HG02798 (cell line): ENCODE measurements at regions not wholly inside any gene's neighbourhood (a gene's known extent, or its start where the extent isn't known, plus 50 kb on each side); places are given as distances from the start of the nearest gene placed in this dataset.

ENCODE experiments used
- ATAC-seq: cut with Tn5 transposase; IDR thresholded peaks from one replicate; pipeline ENCODE4 v1.9.1; 2021; ENCODE audit warnings: mild to moderate bottlenecking; ENCODE audit not compliant: unreplicated experiment, poor library complexity

DNA sequence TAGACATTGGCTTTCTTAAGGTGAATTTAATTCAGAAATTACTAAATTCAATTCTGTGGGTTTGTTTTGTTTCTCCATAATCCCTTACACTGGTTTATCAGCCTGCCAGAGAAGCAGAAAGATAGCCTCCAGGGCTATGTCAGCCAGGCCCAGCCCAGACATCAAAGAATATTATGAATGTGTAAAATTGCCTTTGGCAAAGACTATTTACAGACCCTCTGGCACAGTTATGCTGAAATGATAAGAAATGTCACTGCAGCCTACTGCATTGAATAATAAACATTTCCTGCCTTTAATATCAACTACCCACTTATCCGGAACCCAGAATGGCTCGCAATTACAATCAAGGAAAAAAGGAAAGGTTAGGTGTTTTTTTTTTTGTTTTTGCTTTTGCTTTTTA lies 562.5 kb upstream of the LRRC4C start:
- ATAC-seq = no peak

DNA sequence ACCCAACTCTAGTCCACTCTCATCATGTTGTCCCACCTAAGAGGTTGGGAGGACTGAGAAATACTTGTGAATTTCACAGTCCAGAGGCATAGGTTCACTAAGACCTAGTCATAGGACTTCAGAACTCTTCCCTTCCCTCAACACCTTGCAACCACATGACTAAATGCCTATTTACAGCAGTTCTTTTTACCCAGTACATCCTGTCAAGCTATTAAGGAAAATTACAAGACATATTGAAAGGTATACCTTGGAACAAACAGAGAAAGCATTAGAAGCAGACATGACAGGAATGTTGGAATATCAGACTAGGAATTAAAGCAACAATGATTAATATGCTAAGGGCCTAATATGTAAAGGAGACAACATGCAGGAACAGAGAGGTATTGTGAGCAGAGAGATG lies 563.8 kb upstream of the LRRC4C start:
- no peak for ATAC-seq

DNA sequence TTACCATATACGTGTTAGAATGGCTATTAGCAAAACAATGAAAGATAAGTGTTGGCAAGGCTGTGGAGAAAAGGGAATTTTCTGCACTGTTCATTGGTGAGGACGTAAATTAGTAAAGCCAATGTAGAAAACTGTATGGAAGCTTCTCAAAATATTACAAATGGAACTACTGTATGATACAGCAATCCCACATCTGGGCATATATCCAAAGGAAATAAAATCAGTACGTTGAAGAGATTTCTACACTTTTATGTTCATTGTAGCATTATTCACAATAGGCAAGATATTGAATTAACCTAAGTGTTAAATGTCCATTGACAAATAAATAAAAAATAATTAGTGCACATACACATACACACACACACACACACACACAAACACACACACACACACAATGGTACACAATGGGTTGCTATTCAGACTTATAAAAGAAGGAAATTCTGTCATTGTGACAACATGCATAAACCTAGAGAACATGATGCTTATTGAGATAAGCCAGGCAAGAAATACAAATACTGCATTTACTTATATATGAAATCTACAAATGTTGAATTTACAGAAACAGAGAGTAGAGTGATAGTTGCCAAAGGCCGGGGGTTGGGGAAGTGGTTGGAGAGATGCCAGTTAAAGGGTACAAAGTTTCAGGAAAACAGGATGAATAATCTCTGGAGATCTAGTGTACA lies 565.8 kb upstream of the LRRC4C start:
- no peak for ATAC-seq

DNA sequence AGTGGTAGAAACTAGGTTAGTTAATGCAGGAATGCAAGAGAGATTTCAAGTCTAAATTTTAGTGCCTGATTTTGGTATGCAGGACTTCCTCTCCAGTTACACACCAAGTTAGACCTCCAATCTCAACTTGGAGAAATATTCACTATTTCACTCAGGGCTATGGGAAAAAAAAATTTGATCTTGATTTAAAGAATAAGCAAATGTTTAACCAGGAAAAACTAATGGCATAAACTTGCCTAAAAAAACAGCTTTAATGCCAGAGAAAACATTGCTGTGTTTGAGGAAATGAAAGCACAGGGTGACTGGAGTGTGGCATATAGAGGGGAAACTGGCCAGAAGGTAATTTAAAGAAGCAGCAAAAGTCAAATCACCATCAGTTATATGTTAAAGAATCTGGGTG lies 575.4 kb upstream of the LRRC4C start:
- no peak for ATAC-seq

DNA sequence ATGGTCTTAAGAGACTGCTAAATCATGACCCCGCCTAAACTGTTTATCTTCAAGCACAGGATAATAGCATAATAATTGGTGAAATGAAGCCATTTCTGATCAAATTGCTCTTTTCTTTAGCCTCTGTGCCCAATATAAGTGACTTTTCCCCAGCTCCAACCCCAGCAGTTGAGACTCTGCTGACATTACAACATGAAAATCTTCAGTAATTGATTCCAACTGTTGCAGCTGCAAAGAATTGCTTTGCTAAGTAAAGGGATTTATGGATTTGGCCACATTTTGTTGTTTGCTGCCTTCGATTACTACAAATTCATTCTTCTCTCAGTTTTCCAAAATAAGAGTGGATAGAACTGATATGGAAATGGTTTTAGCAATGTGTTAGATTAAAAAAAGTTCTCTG lies 576.7 kb upstream of the LRRC4C start:
- ATAC-seq = no peak

DNA sequence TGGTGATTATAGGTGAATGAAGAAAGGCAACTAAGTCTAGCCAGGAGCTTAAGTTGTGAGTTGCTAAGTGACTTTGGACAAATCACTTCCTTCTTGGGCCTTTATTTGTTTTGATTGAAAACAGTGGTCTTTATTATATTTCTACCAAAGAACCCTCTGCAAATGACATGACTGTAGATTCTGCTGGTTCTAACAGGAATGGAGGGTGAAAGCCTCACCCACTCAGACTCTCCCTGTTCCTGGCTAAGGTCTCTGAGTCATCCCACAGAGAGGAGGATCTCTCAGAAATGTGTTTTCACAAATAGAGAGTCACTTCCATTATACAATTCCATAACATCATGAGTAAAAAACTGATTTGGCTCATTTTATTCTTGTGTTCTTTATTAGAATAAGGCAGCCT lies 583.9 kb upstream of the LRRC4C start:
- no peak for ATAC-seq

DNA sequence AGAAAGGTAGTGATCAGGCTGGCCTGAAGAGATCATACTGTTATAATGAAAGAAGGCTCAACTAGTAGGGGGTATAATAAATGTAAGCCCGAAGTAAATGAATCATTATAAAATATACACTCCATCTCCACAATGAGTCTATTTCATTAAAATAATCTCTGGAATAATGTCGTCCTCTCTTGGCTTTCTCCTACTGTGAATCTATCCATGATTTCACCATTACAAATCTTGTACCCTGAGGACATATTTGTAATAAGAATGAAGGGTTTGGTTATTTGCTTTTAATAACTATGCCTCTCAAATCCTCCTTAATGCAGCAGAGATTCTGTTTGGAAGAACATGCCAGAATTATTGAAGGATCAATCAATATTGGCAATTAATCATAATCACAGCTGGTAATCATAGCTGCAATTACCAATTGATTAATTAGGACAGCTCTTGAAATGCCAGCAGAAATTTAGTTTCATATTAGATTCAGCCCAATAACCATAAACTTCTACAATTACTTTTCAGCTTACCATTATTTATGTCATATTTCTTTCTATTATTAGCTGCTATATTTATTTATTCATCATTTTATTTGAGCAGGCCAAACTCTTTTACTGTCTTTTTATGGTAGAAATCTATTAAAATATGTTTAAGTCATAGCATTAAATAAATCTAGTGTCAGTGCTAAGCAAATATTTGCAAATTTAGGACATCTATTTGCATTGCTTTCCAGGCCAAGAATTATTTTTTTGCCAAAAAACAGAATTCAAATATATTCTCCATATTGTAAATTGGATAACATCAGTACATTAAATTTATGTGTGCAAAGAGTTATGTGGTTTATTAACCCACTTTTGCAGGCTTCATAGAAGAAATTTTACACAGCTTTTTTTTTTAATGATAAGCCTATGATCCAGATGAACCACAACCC lies 588.4 kb upstream of the LRRC4C start:
- ATAC-seq = no peak

DNA sequence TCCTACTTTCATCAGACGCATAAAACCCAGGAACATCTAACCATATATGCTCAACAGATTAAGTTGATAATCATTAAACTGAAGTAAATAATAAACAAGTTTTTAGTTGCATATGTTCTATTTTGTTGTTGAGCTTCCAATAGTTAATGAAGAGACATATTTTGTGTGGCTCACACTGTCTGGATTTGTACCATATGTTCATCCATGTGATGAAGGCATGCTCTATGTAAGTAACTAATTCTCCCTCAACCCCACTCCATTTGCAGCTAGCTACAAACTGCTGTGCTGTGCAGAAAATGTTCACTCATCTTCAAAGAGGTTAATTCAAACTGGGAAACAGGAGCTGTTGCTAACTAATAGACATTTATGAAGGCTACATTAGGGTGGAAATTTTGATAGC lies 589.7 kb upstream of the LRRC4C start:
- no peak for ATAC-seq

DNA sequence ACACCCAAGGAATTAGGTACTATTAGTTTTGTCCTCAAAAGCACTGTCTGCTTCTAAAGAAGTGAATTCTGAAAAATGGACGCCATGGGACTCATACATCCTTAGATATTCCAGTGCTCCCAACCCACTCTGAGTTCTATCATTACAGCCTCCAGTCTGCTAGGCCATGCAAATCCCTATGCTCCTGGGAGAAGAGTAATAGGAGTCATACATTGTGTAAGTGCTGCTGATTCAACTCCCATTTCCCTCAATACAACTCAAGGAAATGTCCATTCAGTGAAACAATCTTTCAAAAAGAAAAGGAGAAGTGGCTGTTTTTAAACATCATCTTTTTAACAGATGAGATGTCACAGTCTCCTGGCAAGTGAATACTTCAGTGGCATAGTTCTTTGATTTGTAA lies 590.2 kb upstream of the LRRC4C start:
- ATAC-seq = no peak

DNA sequence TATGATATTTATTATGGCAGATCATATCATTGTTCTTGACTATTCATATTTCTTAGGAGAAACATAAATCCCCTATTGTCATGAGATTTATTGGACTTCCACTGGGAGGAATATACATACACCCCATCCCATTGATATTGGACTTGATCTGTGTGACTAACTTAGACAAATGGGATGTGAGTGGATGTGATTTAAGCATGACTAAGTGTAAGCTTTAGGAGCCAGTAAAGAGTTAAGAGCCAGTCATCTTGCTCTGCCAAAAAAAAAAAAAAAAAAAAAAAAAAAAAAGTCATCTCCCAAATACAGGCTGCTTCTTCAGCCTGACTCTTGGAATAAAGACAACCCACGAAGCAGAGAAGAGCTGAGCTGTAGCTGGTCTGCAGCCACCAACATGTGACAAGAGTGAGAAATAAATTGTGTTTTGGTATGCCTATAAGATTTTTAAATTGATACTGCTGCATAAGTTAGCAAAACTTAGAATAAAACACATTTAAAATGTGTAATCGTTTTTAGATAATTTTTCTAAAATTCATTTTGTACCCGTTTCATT lies 595.0 kb upstream of the LRRC4C start:
- ATAC-seq = no peak

DNA sequence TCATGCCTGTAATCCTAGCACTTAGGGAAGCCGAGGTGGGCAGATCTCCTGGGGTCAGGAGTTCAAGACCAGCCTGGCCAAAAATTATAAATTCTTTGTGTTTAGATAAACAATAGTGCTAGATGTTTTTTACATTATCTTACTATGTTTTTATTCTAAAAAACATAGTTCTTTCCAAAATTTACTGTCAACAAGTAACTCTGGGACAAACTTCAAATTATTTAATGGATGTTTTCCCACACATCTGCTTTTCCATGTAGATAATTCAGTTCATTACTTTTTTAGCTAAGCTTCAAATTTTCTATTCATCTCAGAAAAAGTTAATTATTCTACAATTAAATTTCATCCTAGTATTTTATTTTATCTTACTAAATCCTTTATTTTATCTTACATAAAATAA lies 596.2 kb upstream of the LRRC4C start:
- ATAC-seq = no peak

DNA sequence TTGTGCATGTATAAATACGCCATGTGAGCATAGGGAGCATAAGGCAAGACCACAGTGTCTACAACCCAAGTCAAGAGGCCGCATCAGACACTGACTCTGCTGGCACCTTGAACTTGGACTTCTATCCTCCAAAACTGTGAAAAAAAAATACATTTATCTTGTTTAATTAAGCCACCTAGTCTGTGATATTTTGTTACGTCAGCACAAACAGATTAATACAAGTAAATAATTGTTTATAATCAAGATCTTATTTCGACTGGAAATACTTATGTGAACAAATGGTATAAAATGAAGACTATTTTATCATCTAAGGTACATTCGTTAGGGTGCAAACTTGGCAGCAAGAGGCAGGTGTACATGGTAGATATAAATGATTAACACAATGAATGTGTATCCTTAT lies 599.3 kb upstream of the LRRC4C start:
- ATAC-seq = no peak

DNA sequence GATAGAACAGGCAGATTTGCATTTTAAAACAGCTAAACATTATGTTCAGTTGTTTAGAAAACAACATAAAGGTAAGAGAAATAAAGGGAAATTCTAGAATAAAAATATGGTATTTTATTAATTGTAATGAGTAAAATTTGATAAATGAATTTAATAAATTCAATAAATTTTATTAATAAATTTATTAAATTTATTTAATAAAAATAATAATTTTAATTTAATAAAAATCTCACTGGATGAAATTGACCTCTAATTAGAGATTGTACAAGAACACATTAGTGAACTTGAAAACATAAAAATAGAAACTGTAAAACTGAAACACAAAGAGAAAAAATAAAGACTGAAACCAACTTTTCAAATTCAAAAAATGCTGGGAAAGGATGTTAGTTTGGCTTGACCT lies 605.7 kb upstream of the LRRC4C start:
- ATAC-seq = no peak

DNA sequence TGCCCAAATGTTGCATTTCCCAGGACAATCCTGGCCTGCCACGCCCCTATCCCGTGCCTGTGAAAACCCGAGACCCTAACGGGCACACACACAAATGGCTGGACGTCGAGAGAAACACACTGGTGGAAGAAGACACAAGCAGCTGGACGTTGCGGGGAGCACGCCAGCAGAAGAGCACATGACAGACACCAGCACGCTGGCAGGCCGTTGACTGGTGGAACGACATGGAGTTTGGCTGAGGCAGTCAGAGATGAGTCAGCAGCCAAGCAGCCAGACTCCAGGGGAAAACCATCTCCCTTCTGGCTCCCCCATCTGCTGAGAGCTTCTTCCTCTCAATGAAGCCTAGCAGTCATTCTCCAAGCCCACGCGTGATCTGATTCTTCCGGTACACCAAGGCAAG lies 606.7 kb upstream of the LRRC4C start:
- ATAC-seq = no peak

DNA sequence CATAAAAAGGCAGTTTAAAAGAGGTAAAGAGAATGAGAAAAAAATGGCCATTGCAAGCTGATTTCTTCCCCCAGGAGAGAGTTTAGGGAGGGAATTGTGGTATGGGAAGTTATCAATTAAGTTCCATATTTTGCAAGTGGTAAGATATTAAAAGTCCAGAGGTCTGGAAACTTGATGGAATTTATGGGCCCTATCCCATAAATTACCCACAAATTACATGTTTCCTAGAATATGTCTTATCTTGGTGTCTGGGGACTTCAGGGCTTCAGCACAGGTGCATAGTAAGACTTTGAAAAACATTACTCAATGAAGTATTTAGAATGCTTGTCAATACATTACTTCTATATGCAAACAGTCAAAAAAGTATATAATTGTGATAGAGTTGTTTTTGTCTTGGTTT lies 614.9 kb upstream of the LRRC4C start:
- ATAC-seq = no peak

DNA sequence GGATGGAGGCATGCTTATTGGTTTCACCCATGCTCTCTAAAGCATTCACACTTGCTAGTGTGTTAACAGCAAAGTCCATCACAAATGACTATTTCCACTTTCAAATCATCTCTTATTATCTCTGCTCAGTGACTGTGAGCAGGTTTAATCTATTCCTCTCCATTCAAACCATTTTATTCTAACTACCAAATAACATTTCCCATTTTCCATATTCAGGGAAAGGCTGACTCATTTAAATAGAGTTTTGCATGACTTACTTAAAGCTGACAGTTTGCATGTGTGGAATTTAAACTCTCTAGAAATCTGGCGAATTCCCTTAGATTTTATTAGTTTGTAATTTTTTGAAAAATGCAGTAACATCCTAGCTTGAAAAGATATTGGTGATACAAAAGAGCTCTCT lies 615.7 kb upstream of the LRRC4C start:
- ATAC-seq = no peak

DNA sequence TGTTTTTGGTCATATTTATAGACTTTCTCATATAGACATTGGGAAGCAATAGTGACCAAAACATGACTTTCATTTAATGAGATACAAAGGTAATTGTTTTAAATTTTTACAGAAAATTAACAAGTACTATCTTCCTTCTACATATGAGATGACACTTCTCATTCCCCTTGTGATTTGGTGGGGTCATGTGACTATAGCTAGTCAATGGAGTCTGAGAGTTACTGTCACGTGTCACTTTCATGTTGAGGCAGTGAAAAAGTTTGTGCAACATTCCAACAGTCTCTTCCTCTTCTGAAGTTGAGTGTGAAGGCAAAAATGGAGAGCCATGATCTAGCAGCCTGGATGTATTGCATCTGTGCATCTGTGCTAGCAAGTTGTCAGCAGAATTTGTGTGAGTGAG lies 618.3 kb upstream of the LRRC4C start:
- ATAC-seq = no peak

DNA sequence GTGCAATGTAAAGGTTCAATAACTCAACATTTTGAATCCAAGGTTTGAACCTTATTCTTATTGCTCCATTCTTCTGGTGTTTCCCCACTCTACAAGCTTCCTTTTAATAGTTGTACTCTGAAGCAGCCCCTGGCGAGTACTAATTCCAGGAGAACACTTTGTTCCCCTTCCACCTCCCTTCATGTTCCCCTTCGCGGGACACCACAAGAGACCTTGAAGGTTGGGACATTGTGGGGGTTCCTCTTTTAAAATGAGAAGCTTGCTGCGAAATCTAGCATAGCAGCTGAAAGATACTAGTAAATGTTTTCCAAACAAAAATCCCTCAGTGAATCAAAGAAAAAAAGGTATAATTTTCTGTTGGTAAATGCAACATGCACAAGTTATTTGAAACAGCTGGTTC lies 626.3 kb upstream of the LRRC4C start:
- ATAC-seq = no peak

DNA sequence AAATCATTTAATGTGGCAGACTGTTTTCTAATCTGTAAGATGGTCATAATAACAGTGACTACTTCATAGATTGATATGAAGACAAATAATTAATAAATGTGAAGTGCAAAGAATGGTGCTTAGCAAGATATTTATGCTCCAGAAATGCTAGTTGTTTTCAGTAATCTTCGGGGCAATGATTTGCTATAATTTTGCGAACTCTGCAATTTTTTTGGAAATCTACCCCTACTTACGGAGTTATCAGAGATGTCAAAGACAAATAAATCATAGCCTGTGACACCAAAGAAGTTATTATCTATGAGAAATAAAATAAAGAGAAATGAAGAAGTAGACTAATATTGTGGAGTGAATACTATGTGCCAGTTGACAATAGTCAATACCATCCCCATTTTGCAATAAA lies 634.1 kb upstream of the LRRC4C start:
- ATAC-seq = no peak

DNA sequence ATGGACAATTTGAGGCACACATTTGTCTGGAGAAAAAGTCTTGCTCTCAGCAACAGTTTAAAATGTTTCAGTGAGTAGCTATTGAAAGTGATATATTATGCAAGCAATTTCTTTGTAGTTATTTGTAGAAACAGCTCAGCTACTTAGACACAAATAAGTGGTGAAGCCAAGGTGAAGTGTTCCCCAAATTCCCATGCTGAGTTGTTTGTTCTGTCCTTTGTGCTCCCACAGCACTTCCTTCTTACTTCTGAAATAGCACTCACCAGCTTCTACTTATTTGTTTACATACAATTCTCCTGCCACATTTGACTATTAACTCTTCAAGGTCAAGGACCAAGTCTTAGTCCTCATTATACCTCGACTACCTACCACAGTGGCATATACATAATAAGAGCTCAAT lies 638.6 kb upstream of the LRRC4C start:
- no peak for ATAC-seq

DNA sequence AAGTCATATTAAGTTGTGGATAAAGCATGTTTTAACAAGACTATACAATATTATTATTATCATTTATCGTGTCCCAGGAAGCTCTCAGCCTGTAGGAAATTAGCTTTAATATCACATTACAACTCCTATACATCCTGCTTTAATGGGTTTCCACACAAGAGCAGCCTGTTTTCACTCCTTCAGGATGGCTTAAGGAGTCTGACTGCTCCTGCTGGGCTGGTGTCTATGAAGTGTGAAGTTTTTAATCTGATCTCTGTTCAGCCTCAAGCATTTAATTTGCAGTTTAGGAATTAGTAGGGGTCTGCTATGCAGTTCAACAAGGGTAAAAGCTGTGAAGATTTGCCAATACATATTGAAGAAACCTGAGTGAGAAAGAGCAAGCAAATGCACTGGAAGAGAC lies 653.4 kb upstream of the LRRC4C start:
- no peak for ATAC-seq

DNA sequence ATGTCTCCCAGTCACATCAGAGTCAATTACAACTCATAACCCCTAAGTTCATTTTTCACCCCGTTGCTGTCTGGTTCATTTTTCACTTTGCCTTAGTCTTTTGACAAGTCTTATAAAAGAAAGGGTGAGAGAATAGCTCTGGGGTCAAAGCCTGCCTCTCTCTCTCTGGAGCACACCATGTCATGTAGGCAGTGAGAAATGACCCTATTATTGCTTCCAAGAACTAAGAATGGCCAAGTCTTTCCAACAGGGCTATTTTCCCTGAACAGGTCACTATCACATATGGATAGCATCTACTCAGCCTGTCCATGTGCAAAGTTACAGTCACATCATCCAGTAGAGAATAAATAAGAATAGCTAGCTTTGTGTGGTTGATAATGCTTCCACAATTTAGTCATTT lies 655.5 kb upstream of the LRRC4C start:
- ATAC-seq = no peak
